ENCODE measurements at regions not wholly inside any gene's neighbourhood (a gene's known extent, or its start where the extent isn't known, plus 50 kb on each side); places are given as distances from the start of the nearest gene placed in this dataset.
A peak's percentile ranks its signal among the peaks of the same experiment; 100 is the strongest.
"Not testable (repeated sequence)": the region's sequence is repeated elsewhere in the genome, so short reads cannot be mapped to it uniquely, and the experiment has no call there.

GRCh38 chr5:172546196-172546595 is 91.9 kb upstream of the SH3PXD2B start:
- DNase-seq = no peak

GRCh38 chr5:172545291-172545801 is 91.0 kb upstream of the SH3PXD2B start:
- DNase-seq = peak; percentile 16

- no peak for DNase-seq
Observed at GRCh38 chr5:172544371-172545095, 90.2 kb upstream of the SH3PXD2B start.

GRCh38 chr5:172543484-172544298 is 89.4 kb upstream of the SH3PXD2B start:
- no peak for DNase-seq

- peak; percentile 22 for DNase-seq
Observed at GRCh38 chr5:172542651-172543131, 88.4 kb upstream of the SH3PXD2B start.

- DNase-seq = no peak
Observed at GRCh38 chr5:172541773-172542136, 87.4 kb upstream of the SH3PXD2B start.

- no peak for DNase-seq
Observed at GRCh38 chr5:172541099-172541772, 86.9 kb upstream of the SH3PXD2B start.

GRCh38 chr5:172540099-172540870 is 86.0 kb upstream of the SH3PXD2B start:
- DNase-seq = no peak

GRCh38 chr5:172535108-172535445 is 80.8 kb upstream of the SH3PXD2B start:
- DNase-seq = no peak

- no peak for DNase-seq
Observed at GRCh38 chr5:172534229-172535107, 80.1 kb upstream of the SH3PXD2B start.

- DNase-seq = no peak
Observed at GRCh38 chr5:172533399-172534228, 79.3 kb upstream of the SH3PXD2B start.

- peak; percentile 32 for DNase-seq
Observed at GRCh38 chr5:172533058-172533398, 78.7 kb upstream of the SH3PXD2B start.

GRCh38 chr5:172532439-172532838 is 78.1 kb upstream of the SH3PXD2B start:
- not testable (repeated sequence) for DNase-seq

- no peak for DNase-seq
Observed at GRCh38 chr5:172531704-172532026, 77.3 kb upstream of the SH3PXD2B start.

GRCh38 chr5:172530878-172531703 is 76.8 kb upstream of the SH3PXD2B start:
- no peak for DNase-seq

- DNase-seq = no peak
Observed at GRCh38 chr5:172530406-172530805, 76.1 kb upstream of the SH3PXD2B start.

GRCh38 chr5:172529896-172530295 is 75.6 kb upstream of the SH3PXD2B start:
- DNase-seq = no peak

GRCh38 chr5:172528440-172528839 is 74.1 kb upstream of the SH3PXD2B start:
- no peak for DNase-seq

- no peak for DNase-seq
Observed at GRCh38 chr5:172527559-172527958, 73.2 kb upstream of the SH3PXD2B start.

GRCh38 chr5:172525996-172526360 is 71.7 kb upstream of the SH3PXD2B start:
- no peak for DNase-seq

Measured in NCI-H69 (cell line).